GM18868 (cell line): ENCODE measurements at regions not wholly inside any gene's neighbourhood (a gene's known extent, or its start where the extent isn't known, plus 50 kb on each side); places are given as distances from the start of the nearest gene placed in this dataset.
"Not testable (repeated sequence)": the region's sequence is repeated elsewhere in the genome, so short reads cannot be mapped to it uniquely, and the experiment has no call there.

Source experiments
- ATAC-seq: cut with Tn5 transposase; IDR thresholded peaks from one replicate; pipeline ENCODE4 v1.9.1; 2021; ENCODE audit warnings: mild to moderate bottlenecking, moderate library complexity; ENCODE audit not compliant: unreplicated experiment

- peak; percentile 96 for ATAC-seq
Observed at GRCh38 chr4:115515772-115516171, 402.4 kb upstream of the NDST4 start.

- peak; percentile 42 for ATAC-seq
Observed at GRCh38 chr4:115515366-115515765, 401.9 kb upstream of the NDST4 start.

- peak; percentile 34 for ATAC-seq
Observed at GRCh38 chr4:115514675-115515074, 401.3 kb upstream of the NDST4 start.

- no peak for ATAC-seq
Observed at GRCh38 chr4:115505326-115505725, 391.9 kb upstream of the NDST4 start.

- no peak for ATAC-seq
Observed at GRCh38 chr4:115501656-115502055, 388.2 kb upstream of the NDST4 start.

GRCh38 chr4:115493770-115494169 lies 380.4 kb upstream of the NDST4 start:
- not testable (repeated sequence) for ATAC-seq

GRCh38 chr4:115491686-115492085 lies 378.3 kb upstream of the NDST4 start:
- no peak for ATAC-seq

GRCh38 chr4:115489279-115489678 lies 375.9 kb upstream of the NDST4 start:
- no peak for ATAC-seq

- no peak for ATAC-seq
Observed at GRCh38 chr4:115485402-115485801, 372.0 kb upstream of the NDST4 start.

GRCh38 chr4:115484479-115484878 lies 371.1 kb upstream of the NDST4 start:
- no peak for ATAC-seq

- ATAC-seq: no peak
Observed at GRCh38 chr4:115470763-115471162, 357.3 kb upstream of the NDST4 start.

- ATAC-seq: not testable (repeated sequence)
Observed at GRCh38 chr4:115459301-115459700, 345.9 kb upstream of the NDST4 start.

GRCh38 chr4:115456231-115456630 lies 342.8 kb upstream of the NDST4 start:
- ATAC-seq: no peak

GRCh38 chr4:115454228-115454627 lies 340.8 kb upstream of the NDST4 start:
- ATAC-seq: no peak

- ATAC-seq: no peak
Observed at GRCh38 chr4:115453416-115453815, 340.0 kb upstream of the NDST4 start.

- not testable (repeated sequence) for ATAC-seq
Observed at GRCh38 chr4:115452229-115452628, 338.8 kb upstream of the NDST4 start.

GRCh38 chr4:115437739-115438138 lies 324.3 kb upstream of the NDST4 start:
- peak; percentile 49 for ATAC-seq

GRCh38 chr4:115433491-115433890 lies 320.1 kb upstream of the NDST4 start:
- no peak for ATAC-seq

- ATAC-seq: no peak
Observed at GRCh38 chr4:115430024-115430423, 316.6 kb upstream of the NDST4 start.

GRCh38 chr4:115428455-115428854 lies 315.0 kb upstream of the NDST4 start:
- no peak for ATAC-seq

GRCh38 chr4:115424852-115425251 lies 311.4 kb upstream of the NDST4 start:
- no peak for ATAC-seq

GRCh38 chr4:115418635-115419396 lies 305.4 kb upstream of the NDST4 start:
- no peak for ATAC-seq

- no peak for ATAC-seq
Observed at GRCh38 chr4:115396034-115396433, 282.6 kb upstream of the NDST4 start.
